ENCODE measurements at regions not wholly inside any gene's neighbourhood (a gene's known extent, or its start where the extent isn't known, plus 50 kb on each side); places are given as distances from the start of the nearest gene placed in this dataset.
"Not testable (repeated sequence)": the region's sequence is repeated elsewhere in the genome, so short reads cannot be mapped to it uniquely, and the experiment has no call there.

DNA sequence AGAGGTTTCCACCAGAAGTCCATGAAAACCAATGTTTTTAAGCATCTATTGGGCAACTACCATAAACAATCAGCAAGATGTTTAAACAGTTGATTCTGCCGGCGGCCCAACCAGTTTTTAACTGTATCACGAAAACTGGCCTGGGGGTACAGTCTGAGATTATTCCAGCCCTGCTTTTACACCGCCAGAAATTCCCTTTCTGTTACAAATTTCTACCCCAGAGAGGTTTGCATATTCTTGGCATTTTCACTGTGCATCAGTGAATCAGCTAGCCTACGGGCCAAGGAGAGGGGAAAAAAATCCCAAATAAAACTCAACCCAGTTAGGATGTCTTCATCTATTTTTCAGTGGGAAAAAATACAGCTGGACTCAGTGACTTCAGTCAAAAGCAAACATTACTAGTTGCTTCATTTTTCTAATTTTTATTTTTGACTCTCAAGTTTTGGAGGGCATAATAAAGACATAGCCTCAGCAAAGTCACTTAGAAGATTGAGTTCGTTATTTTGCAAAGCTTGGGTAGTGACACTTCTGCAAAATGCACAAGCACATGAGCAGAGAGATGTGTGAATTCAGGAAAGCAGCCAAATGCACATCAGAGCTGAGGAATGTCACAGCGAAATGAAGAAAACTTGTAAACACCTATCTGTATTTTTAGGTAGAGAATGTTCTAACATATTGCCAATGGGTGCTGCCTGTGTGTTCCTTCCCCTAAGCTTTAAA is 167.8 kb upstream of the GK2 start:
- no peak overlapping the region for H3K27ac ChIP-seq
- no peak for TF ChIP-seq POLR2A (IDR thresholded peaks at IDR 0.05)
- TF ChIP-seq, protein P1, sequence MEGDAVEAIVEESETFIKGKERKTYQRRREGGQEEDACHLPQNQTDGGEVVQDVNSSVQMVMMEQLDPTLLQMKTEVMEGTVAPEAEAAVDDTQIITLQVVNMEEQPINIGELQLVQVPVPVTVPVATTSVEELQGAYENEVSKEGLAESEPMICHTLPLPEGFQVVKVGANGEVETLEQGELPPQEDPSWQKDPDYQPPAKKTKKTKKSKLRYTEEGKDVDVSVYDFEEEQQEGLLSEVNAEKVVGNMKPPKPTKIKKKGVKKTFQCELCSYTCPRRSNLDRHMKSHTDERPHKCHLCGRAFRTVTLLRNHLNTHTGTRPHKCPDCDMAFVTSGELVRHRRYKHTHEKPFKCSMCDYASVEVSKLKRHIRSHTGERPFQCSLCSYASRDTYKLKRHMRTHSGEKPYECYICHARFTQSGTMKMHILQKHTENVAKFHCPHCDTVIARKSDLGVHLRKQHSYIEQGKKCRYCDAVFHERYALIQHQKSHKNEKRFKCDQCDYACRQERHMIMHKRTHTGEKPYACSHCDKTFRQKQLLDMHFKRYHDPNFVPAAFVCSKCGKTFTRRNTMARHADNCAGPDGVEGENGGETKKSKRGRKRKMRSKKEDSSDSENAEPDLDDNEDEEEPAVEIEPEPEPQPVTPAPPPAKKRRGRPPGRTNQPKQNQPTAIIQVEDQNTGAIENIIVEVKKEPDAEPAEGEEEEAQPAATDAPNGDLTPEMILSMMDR (IDR thresholded peaks at IDR 0.05), result no peak
- no peaks in the 10 kb centered on the region for H3K9me3 ChIP-seq
- no peak overlapping the region for H3K4me3 ChIP-seq
- DNase-seq (no peak), ATAC-seq (peak; percentile 38)
- no peaks in the 10 kb centered on the region for H3K36me3 ChIP-seq (replicated peaks in 1 of 2; ENCODE audit: insufficient read depth in 1 of 2, low read depth in 2 of 2)
- intact Hi-C loops (cut with DNase I), result no loop called here
- peaks cover 7% of the 10 kb centered on the region for H3K4me1 ChIP-seq
- no peaks in the 10 kb centered on the region for H3K27me3 ChIP-seq
- 51 to 52% methylated on average over 7 of the region's 7 CpGs for WGBS, 2 donors

DNA sequence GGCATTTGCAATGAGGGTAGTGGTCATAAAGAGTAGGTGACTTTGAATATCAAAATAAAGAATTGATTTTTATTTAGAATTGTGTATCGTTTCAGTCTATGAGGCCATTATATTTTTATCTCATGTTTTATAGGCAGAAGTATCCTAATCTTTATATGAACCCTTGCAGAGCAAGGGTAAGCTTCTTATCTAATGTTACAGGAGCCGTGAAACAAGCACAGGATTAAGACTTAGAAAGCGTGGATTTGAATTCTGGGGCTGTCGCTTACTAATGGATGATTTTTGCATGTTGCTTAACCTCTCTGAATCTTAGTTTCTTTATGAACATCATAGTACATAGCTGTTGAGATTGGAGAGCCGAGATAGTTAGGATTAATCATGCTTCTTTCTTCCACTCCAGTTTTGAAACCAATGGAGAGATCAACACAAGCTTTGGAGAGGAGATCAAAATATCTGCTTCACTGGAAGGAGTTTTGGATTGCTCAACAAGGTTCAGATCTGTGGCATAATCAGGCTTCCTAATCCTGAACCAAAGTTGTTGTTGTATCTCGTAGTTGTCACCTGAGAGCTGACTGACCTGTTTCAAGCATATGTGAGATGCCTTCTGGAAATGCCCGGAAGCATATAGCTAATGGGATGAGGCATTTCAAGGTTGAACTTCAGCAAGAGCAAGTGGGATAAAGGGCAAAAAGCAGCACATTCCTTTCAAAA is 166.9 kb upstream of the GK2 start:
- Histone ChIP-seq H3K4me3 (no peak overlapping the region), H3K36me3 (replicated peaks in 1 of 2; ENCODE audit: insufficient read depth in 1 of 2, low read depth in 2 of 2) (no peaks in the 10 kb centered on the region), H3K4me1 (peaks cover 7% of the 10 kb centered on the region), H3K27me3 (no peaks in the 10 kb centered on the region), H3K27ac (no peak overlapping the region), H3K9me3 (no peaks in the 10 kb centered on the region)
- DNase-seq (no peak), ATAC-seq (no peak)
- WGBS, 2 donors, result 76% methylated on average over 7 of the region's 7 CpGs
- intact Hi-C loops (cut with DNase I), result no loop called here
- TF ChIP-seq, protein P1 (IDR thresholded peaks at IDR 0.05), result no peak
- TF ChIP-seq POLR2A (IDR thresholded peaks at IDR 0.05), result no peak

DNA sequence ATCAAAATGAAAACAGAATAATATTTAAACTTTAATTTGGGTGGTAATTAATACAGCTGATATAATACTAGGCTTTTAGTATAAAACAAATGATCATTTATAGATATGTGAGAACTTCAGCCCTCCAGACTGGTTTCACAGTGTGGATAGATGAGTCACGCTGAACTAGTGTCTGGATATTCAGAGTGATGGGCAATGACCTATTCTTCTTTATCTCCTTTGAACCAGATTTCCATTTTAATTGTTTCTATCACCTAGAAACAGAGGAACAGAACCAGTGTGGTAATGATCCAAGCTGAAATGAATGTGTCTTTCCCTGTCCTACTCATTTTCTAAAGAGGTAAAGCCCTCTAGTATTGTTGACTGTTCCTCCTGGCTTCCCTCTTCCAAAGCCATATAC is 155.2 kb upstream of the GK2 start:
- DNase-seq (no peak), ATAC-seq (no peak)
- Histone ChIP-seq H3K9me3 (no peaks in the 10 kb centered on the region), H3K4me3 (no peak overlapping the region), H3K27ac (no peak overlapping the region), H3K27me3 (no peaks in the 10 kb centered on the region), H3K4me1 (no peaks in the 10 kb centered on the region), H3K36me3 (replicated peaks in 1 of 2; ENCODE audit: insufficient read depth in 1 of 2, low read depth in 2 of 2) (no peaks in the 10 kb centered on the region)
- TF ChIP-seq POLR2A (IDR thresholded peaks at IDR 0.05), result no peak
- TF ChIP-seq, protein P1 (IDR thresholded peaks at IDR 0.05), result no peak
- intact Hi-C loops (cut with DNase I), result no loop called here
- WGBS, 2 donors, result 69 to 71% methylated on average over 1 of the region's 1 CpG

DNA sequence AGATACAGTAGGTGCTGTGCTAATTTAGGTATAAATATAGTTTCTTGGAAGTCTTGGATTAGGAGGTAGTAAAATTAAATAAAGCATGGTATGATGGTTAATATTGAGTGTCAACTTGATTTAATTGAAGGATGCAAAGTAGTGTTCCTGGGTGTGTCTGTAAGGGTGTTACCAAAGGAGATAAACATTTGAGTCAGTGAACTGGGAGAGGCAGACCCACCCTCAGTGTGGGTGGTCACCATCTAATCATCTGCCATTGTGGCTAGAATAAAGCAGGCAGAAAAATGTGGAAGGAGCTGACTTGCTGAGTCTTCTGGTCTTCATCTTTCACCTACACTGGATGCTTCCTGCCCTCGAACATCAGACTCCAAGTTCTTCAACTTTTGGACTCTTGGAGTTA is 153.7 kb upstream of the GK2 start:
- no peaks in the 10 kb centered on the region for H3K9me3 ChIP-seq
- TF ChIP-seq POLR2A (IDR thresholded peaks at IDR 0.05), result no peak
- TF ChIP-seq, protein P1 (IDR thresholded peaks at IDR 0.05), result no peak
- H3K4me1 ChIP-seq, result no peaks in the 10 kb centered on the region
- DNase-seq (no peak), ATAC-seq (no peak)
- no peaks in the 10 kb centered on the region for H3K36me3 ChIP-seq (replicated peaks in 1 of 2; ENCODE audit: insufficient read depth in 1 of 2, low read depth in 2 of 2)
- no peak overlapping the region for H3K27ac ChIP-seq
- intact Hi-C loops (cut with DNase I), result no loop called here
- H3K4me3 ChIP-seq, result no peak overlapping the region
- WGBS, 2 donors, result 33 to 50% methylated on average over 1 of the region's 1 CpG
- H3K27me3 ChIP-seq, result no peaks in the 10 kb centered on the region

DNA sequence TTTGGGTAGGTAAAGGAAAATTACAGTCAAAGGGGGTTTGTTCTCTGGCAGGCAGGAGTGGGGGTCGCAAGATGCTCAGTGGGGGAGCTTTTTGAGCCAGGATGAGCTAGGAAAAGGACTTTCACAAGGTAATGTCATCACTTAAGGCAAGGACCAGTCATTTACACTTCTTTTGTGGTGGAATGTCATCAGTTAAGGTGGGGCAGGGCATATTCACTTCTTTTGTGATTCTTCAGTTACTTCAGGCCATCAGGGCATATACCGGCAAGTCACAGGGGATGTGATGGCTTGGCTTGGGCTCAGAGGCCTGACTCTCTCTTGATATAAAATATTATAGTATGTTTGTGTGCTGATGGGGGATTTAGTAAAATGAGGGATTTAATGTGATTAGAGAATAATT is 151.4 kb upstream of the GK2 start:
- H3K27ac ChIP-seq; H3K4me3 ChIP-seq; H3K27me3 ChIP-seq; H3K4me1 ChIP-seq; intact Hi-C loops (cut with DNase I); H3K36me3 ChIP-seq (replicated peaks in 1 of 2; ENCODE audit: insufficient read depth in 1 of 2, low read depth in 2 of 2); DNase-seq; H3K9me3 ChIP-seq; ATAC-seq: not testable (repeated sequence)
- 79 to 100% methylated on average over 2 of the region's 2 CpGs for WGBS, 2 donors
